Neuronal stem cell (in vitro differentiated cells): ENCODE measurements at regions not wholly inside any gene's neighbourhood (a gene's known extent, or its start where the extent isn't known, plus 50 kb on each side); places are given as distances from the start of the nearest gene placed in this dataset.

ENCODE experiments used
- DNase-seq: peaks from one replicate; pipeline ENCODE4 v3.0.0-alpha.2; 2013; ENCODE audit warnings: low spot score
- H2AFZ ChIP-seq: one replicate; pipeline ENCODE4 v1.6.1; 2013; ENCODE audit warnings: mild to moderate bottlenecking, low read length, inconsistent platforms
- H2AK5ac ChIP-seq: 2 replicates; pipeline ENCODE4 v1.6.1; 2013; ENCODE audit warnings: low read depth, mild to moderate bottlenecking, inconsistent platforms, low read length, moderate library complexity, mixed read lengths
- H2BK120ac ChIP-seq: 2 replicates; pipeline ENCODE4 v1.6.1; 2013; ENCODE audit warnings: low read depth, mild to moderate bottlenecking, inconsistent platforms, low read length, moderate library complexity, mixed read lengths
- H2BK12ac ChIP-seq: one replicate; pipeline ENCODE4 v1.6.1; 2013; ENCODE audit warnings: low read length, inconsistent platforms
- H2BK15ac ChIP-seq: 2 replicates; pipeline ENCODE4 v1.6.1; 2013; ENCODE audit warnings: mild to moderate bottlenecking, low read length, inconsistent platforms, mixed read lengths
- H2BK5ac ChIP-seq: one replicate; pipeline ENCODE4 v1.6.1; 2013; ENCODE audit warnings: inconsistent platforms, mild to moderate bottlenecking, low read length, moderate library complexity
- H3K14ac ChIP-seq: one replicate; pipeline ENCODE4 v1.6.1; 2013; ENCODE audit warnings: low read length, inconsistent platforms
- H3K18ac ChIP-seq: 2 replicates; pipeline ENCODE4 v1.6.1; 2013; ENCODE audit warnings: low read length, inconsistent platforms
- H3K23ac ChIP-seq: 2 replicates; pipeline ENCODE4 v1.6.1; 2013; ENCODE audit warnings: low read depth, mild to moderate bottlenecking, mixed read lengths, low read length, inconsistent platforms; ENCODE audit not compliant: poor library complexity
- H3K27ac ChIP-seq: replicated peaks from 3 replicates; pipeline ENCODE4 v1.5.1; 2013; ENCODE audit warnings: low read length, inconsistent platforms
- H3K27me3 ChIP-seq, 3 experiments: 2 replicates each; pipeline ENCODE4 v1.6.1; 2013; ENCODE audit warnings: low read length in 3 of 3, mild to moderate bottlenecking in 2 of 3, inconsistent platforms in 1 of 3, low read depth in 1 of 3, mixed read lengths in 1 of 3, moderate library complexity in 1 of 3; ENCODE audit not compliant: control insufficient read depth in 3 of 3, insufficient read depth in 3 of 3
- H3K36me3 ChIP-seq, 2 donors: replicated peaks in 1 of 2; 2 replicates each; pipeline ENCODE4 v1.6.1; 2013; ENCODE audit warnings: low read length in 2 of 2; ENCODE audit not compliant: control insufficient read depth in 2 of 2, insufficient read depth in 2 of 2
- H3K4ac ChIP-seq: 2 replicates; pipeline ENCODE4 v1.6.1; 2013; ENCODE audit warnings: inconsistent platforms, mild to moderate bottlenecking, low read length, moderate library complexity
- H3K4me1 ChIP-seq, 2 donors: 1 replicate in 1 of 2; 2 replicates in 1 of 2; pipeline ENCODE4 v1.6.1; 2013; ENCODE audit warnings: low read length in 2 of 2, low read depth in 1 of 2; ENCODE audit not compliant: control insufficient read depth in 2 of 2, insufficient read depth in 1 of 2
- H3K4me2 ChIP-seq: one replicate; pipeline ENCODE4 v1.6.1; 2013; ENCODE audit warnings: mild to moderate bottlenecking, low read length, inconsistent platforms; ENCODE audit not compliant: insufficient read depth, poor library complexity, severe bottlenecking
- H3K4me3 ChIP-seq, 2 donors: 2 replicates each; pipeline ENCODE4 v1.5.1; 2013; ENCODE audit warnings: low read length in 2 of 2, mild to moderate bottlenecking in 2 of 2, inconsistent platforms in 1 of 2, moderate library complexity in 1 of 2
- H3K79me1 ChIP-seq: one replicate; pipeline ENCODE4 v1.6.1; 2013; ENCODE audit warnings: low read depth, mild to moderate bottlenecking, inconsistent platforms, low read length, moderate library complexity
- H3K9ac ChIP-seq: one replicate; pipeline ENCODE4 v1.6.1; 2013; ENCODE audit warnings: mild to moderate bottlenecking, low read depth, low read length, inconsistent platforms; ENCODE audit not compliant: poor library complexity
- H3K9me3 ChIP-seq, 2 donors: replicated peaks in 1 of 2; 2 replicates each; pipeline versions ENCODE3 to v1.6.1; 2013; ENCODE audit warnings: low read length in 2 of 2, mild to moderate bottlenecking in 2 of 2, inconsistent platforms in 1 of 2, low read depth in 1 of 2, mixed read lengths in 1 of 2, moderate library complexity in 1 of 2; ENCODE audit not compliant: control insufficient read depth in 2 of 2, insufficient read depth in 1 of 2
- H4K8ac ChIP-seq: one replicate; pipeline ENCODE4 v1.6.1; 2013; ENCODE audit warnings: low read depth, mild to moderate bottlenecking, inconsistent platforms, low read length, moderate library complexity
- H4K91ac ChIP-seq: one replicate; pipeline ENCODE4 v1.6.1; 2013; ENCODE audit warnings: low read length, low read depth, mild to moderate bottlenecking, inconsistent platforms; ENCODE audit not compliant: poor library complexity
- WGBS, 2 donors: extraction: QIAGEN DNeasy Blood & Tissue Kit; methylation state at CpG; one replicate each; pipeline ENCODE4 v1.1.7; 2013; ENCODE audit warnings: missing lambda C conversion rate in 2 of 2, mixed read lengths in 1 of 2; ENCODE audit not compliant: insufficient read length in 2 of 2, insufficient replicate concordance in 1 of 2; ENCODE audit errors: extremely low coverage in 2 of 2; 5-methylcytosine and 5-hydroxymethylcytosine counted together

GRCh38 chr14:84646786-84647500 lies 883.0 kb upstream of the FLRT2 start:
- Histone ChIP-seq H2BK5ac (no peak overlapping the region), H3K4me1 (no peaks in the 10 kb centered on the region), H2BK15ac (no peak overlapping the region), H3K18ac (no peak overlapping the region), H3K27me3 (no peaks in the 10 kb centered on the region), H4K91ac (no peak overlapping the region), H3K23ac (no peak overlapping the region), H3K9me3 (no peaks in the 10 kb centered on the region), H3K4ac (no peak overlapping the region), H4K8ac (no peak overlapping the region), H3K79me1 (no peaks in the 10 kb centered on the region), H3K27ac (no peak overlapping the region), H2BK120ac (no peak overlapping the region), H2AFZ (no peak overlapping the region), H3K36me3 (no peaks in the 10 kb centered on the region), H2AK5ac (no peak overlapping the region), H3K4me3 (no peak overlapping the region), H2BK12ac (no peak overlapping the region), H3K4me2 (no peak overlapping the region), H3K14ac (no peak overlapping the region), H3K9ac (no peak overlapping the region)
- no CpG with 5 or more reads among the region's 6 CpGs for WGBS, 2 donors
- DNase-seq: no peak

- H2AFZ ChIP-seq: no peak overlapping the region
- no peak overlapping the region for H4K8ac ChIP-seq
- H2AK5ac ChIP-seq: no peak overlapping the region
- no peaks in the 10 kb centered on the region for H3K36me3 ChIP-seq
- H3K23ac ChIP-seq: no peak overlapping the region
- H2BK5ac ChIP-seq: no peak overlapping the region
- H3K18ac ChIP-seq: no peak overlapping the region
- no peak overlapping the region for H3K27ac ChIP-seq
- H3K14ac ChIP-seq: no peak overlapping the region
- no peaks in the 10 kb centered on the region for H3K4me1 ChIP-seq
- H2BK120ac ChIP-seq: no peak overlapping the region
- no peak overlapping the region for H3K4me3 ChIP-seq
- no peak overlapping the region for H3K4ac ChIP-seq
- H3K79me1 ChIP-seq: no peaks in the 10 kb centered on the region
- H4K91ac ChIP-seq: no peak overlapping the region
- no peak overlapping the region for H2BK12ac ChIP-seq
- H3K9me3 ChIP-seq: no peaks in the 10 kb centered on the region
- no peak overlapping the region for H3K4me2 ChIP-seq
- no peak for DNase-seq
- no peaks in the 10 kb centered on the region for H3K27me3 ChIP-seq
- H2BK15ac ChIP-seq: no peak overlapping the region
- WGBS, 2 donors: no CpG with 5 or more reads among the region's 7 CpGs
- no peak overlapping the region for H3K9ac ChIP-seq
These were observed 874.9 kb upstream of the FLRT2 start for GRCh38 chr14:84655014-84655413.

- Histone ChIP-seq H3K18ac (no peak overlapping the region), H2BK120ac (no peak overlapping the region), H3K27ac (no peak overlapping the region), H2BK12ac (no peak overlapping the region), H3K4me1 (no peaks in the 10 kb centered on the region), H4K91ac (no peak overlapping the region), H3K14ac (no peak overlapping the region), H3K9ac (no peak overlapping the region), H2AFZ (no peak overlapping the region), H2BK15ac (no peak overlapping the region), H2AK5ac (no peak overlapping the region), H3K79me1 (no peaks in the 10 kb centered on the region), H4K8ac (no peak overlapping the region), H3K4me3 (no peak overlapping the region), H3K9me3 (no peaks in the 10 kb centered on the region), H3K4ac (no peak overlapping the region), H3K27me3 (no peaks in the 10 kb centered on the region), H2BK5ac (no peak overlapping the region), H3K23ac (no peak overlapping the region), H3K36me3 (no peaks in the 10 kb centered on the region), H3K4me2 (no peak overlapping the region)
- DNase-seq: no peak
- WGBS, 2 donors: no CpG with 5 or more reads among the region's 1 CpG
These were observed 872.0 kb upstream of the FLRT2 start for GRCh38 chr14:84657911-84658310.

GRCh38 chr14:84670796-84671195 lies 859.1 kb upstream of the FLRT2 start:
- H2BK15ac ChIP-seq: no peak overlapping the region
- no peak overlapping the region for H3K9ac ChIP-seq
- no peak overlapping the region for H4K91ac ChIP-seq
- H3K18ac ChIP-seq: no peak overlapping the region
- H3K14ac ChIP-seq: no peak overlapping the region
- H3K79me1 ChIP-seq: no peaks in the 10 kb centered on the region
- no peak overlapping the region for H3K4ac ChIP-seq
- H3K27me3 ChIP-seq: no peaks in the 10 kb centered on the region
- H3K36me3 ChIP-seq: no peaks in the 10 kb centered on the region
- no peaks in the 10 kb centered on the region for H3K4me1 ChIP-seq
- no peak overlapping the region for H3K23ac ChIP-seq
- no peak for DNase-seq
- H2BK120ac ChIP-seq: no peak overlapping the region
- H2AFZ ChIP-seq: no peak overlapping the region
- H2BK12ac ChIP-seq: no peak overlapping the region
- H3K27ac ChIP-seq: no peak overlapping the region
- H2AK5ac ChIP-seq: no peak overlapping the region
- H3K4me2 ChIP-seq: no peak overlapping the region
- no peak overlapping the region for H2BK5ac ChIP-seq
- H3K4me3 ChIP-seq: no peak overlapping the region
- no peaks in the 10 kb centered on the region for H3K9me3 ChIP-seq
- no peak overlapping the region for H4K8ac ChIP-seq
